Activated naive CD4-positive, alpha-beta T cell treated with anti-CD3 and anti-CD28 coated beads, Interleukin-2, amount 50 U/mL, for 72 hours (primary cell): ENCODE measurements at regions not wholly inside any gene's neighbourhood (a gene's known extent, or its start where the extent isn't known, plus 50 kb on each side); places are given as distances from the start of the nearest gene placed in this dataset.
"Not testable (repeated sequence)": the region's sequence is repeated elsewhere in the genome, so short reads cannot be mapped to it uniquely, and the experiment has no call there.

Experiments
- ATAC-seq, 2 donors: fragments of 150-1000 bp; cut with Tn5 transposase; 2 replicates each; pipeline ENCODE4 v1.10.0; 2021; ENCODE audit warnings: mild to moderate bottlenecking in 2 of 2, moderate library complexity in 2 of 2
- DNase-seq, 2 donors: peaks; one replicate each; pipeline ENCODE4 v3.0.0; 2021 to 2022; ENCODE audit warnings: low spot score in 2 of 2
- H3K27ac Mint-ChIP-seq, 2 donors: one replicate each; pipeline ENCODE4 v1.8.0; 2022; ENCODE audit warnings: mild to moderate bottlenecking in 2 of 2, mixed read lengths in 2 of 2
- H3K36me3 Mint-ChIP-seq, 2 donors: one replicate each; pipeline ENCODE4 v1.8.0; 2022; ENCODE audit warnings: mixed read lengths in 2 of 2
- H3K9me3 Mint-ChIP-seq, 2 donors: one replicate each; pipeline ENCODE4 v1.8.0; 2022; ENCODE audit warnings: mixed read lengths in 2 of 2

DNA sequence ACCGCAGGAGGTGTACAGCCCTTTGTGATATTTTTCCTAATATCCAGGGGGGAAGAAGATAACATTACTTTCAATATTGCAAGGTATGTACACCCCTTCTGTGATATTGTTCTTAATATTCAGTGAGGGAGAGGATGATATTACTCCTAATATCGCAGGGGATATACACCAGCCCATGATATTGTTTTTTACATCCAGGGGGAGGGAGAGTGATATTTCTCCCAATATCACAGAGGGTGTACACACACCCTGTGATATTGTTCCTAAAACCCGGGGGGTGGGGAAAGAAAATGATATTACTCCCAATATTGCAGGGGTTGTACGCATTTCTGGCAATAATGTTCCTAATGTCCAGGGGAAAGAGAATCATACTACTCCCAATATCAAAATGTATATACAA is 58.0 kb upstream of the SLC25A48 start:
- Mint-ChIP-seq H3K36me3 (no peaks in the 10 kb centered on the region), H3K27ac (no peak overlapping the region), H3K9me3 (no peaks in the 10 kb centered on the region)
- DNase-seq (no peak), ATAC-seq (no peak)

- Mint-ChIP-seq H3K9me3 (peaks cover 0 to 6% of the 10 kb centered on the region in 2 donors), H3K27ac (no peak overlapping the region), H3K36me3 (no peaks in the 10 kb centered on the region)
- ATAC-seq (no peak), DNase-seq (no peak)
These were observed 72.7 kb upstream of the SLC25A48 start for GRCh38 chr5:135761746-135762145.

DNA sequence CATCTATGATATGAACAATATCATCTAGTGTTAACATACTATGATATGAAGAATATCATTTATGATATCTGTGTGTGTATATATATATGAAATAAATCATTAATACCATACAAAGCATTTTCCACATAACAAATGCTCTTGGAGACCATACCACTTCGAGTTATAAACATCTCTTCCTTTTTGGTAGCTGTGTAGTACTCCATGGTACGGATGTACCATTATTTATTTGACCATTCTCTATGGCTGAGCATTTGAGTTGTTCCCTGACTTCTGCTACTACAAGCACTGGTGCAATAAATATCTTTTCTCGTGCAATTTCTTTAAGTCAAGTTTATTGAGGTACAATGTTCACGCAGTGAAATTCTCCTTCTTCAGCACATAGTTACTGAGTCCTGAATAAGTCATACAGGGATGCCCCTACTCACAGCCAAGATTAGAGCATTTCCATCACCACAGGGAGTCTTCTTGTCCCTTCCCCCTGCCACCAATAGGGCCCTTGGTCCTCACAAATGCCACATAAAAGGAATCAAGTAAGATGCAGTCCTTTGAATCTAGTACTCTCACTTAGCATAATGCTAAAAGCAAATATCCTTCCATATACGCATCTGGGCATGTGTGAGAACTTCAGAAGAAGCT is 75.2 kb upstream of the SLC25A48 start:
- peak; percentile 53 to 72 for ATAC-seq
- peaks cover 0 to 3% of the 10 kb centered on the region in 2 donors for H3K9me3 Mint-ChIP-seq
- H3K36me3 Mint-ChIP-seq, result no peaks in the 10 kb centered on the region
- no peak overlapping the region for H3K27ac Mint-ChIP-seq
- no peak for DNase-seq

DNA sequence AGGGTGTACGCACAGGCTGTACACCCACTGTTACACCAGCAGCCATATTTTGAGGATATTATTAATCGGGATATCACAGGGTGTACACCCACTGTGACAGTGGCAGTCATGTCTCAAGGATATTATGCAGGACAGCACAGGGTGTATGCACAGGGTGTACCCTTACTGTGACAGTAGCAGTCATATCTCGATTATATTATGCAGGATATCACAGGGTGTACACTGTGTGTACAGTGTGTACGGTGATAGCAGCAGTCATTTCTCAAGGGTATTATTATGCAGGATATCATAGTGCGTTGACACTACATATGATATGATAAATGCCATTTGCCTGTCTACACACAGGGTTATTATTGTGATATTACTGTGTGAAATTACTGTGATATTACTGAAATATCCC is 80.5 kb upstream of the SLC25A48 start:
- Mint-ChIP-seq H3K9me3 (no peaks in the 10 kb centered on the region), H3K36me3 (no peaks in the 10 kb centered on the region), H3K27ac (no peak overlapping the region)
- ATAC-seq (peak; percentile 60 to 76), DNase-seq (no peak)

GRCh38 chr5:135750506-135750905 is 84.0 kb upstream of the SLC25A48 start:
- no peaks in the 10 kb centered on the region for H3K36me3 Mint-ChIP-seq
- ATAC-seq (no peak), DNase-seq (no peak)
- H3K9me3 Mint-ChIP-seq, result peaks cover 0 to 13% of the 10 kb centered on the region in 2 donors
- H3K27ac Mint-ChIP-seq, result peak overlapping the region in 1 of 2 donors; percentile 86

DNA sequence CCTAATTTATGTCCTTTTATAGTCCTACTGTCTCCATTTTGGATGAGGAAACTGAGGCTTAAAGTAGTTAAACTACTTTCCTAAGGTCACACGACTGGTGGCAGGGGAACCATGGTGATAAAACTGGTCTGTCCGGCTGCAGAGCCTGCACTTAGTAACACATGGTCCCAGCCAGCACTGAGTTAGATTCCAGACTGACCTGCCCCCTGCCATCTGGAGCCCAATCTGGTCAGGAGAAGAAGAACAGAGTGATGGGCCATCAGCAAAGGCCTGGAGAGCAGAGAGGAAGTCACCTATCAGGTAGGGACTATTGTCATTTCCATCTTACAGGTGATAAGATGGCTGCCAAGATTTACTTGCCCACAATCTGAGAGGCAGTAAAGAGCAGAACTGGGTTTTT is 86.6 kb upstream of the SLC25A48 start:
- ATAC-seq (no peak), DNase-seq (no peak)
- peaks cover 8 to 13% of the 10 kb centered on the region in 2 donors for H3K9me3 Mint-ChIP-seq
- H3K36me3 Mint-ChIP-seq, result no peaks in the 10 kb centered on the region
- H3K27ac Mint-ChIP-seq, result no peak overlapping the region

GRCh38 chr5:135745897-135746500 is 88.5 kb upstream of the SLC25A48 start:
- ATAC-seq (no peak), DNase-seq (no peak)
- Mint-ChIP-seq H3K27ac (no peak overlapping the region), H3K36me3 (no peaks in the 10 kb centered on the region), H3K9me3 (peaks cover 8 to 13% of the 10 kb centered on the region in 2 donors)

DNA sequence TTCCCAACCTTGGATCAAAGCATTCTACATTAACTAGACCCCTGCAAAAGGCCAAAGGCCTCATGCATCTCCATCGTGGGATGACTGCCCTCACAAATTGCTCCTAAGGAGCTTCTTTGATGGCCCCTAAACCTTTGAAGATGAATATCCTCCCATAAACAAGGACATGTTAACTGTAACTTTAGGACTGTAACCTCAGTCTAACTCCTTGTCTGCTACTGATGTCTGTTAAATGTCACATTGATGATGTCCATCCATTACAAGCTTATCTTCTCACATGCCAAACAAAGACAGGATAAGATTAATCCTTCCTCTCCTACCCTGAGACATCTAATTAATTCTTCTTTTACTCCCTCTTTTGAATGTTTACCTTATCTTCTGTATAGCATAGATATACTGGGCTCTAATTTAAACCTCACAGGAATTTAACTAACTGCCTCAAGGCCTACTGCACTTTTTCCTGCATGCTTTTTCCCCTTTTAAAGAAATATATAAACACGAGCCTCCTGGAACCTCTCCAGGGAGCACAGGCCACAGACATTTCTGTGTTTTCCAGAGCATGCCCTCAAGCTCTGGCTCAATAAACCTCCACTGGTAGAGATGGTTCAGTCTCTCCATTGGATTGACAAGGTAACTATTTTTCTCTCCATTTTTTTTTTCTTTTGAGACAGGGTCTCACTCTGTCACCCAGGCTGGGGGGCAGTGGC is 90.6 kb upstream of the SLC25A48 start:
- H3K9me3 Mint-ChIP-seq, result peaks cover 8 to 13% of the 10 kb centered on the region in 2 donors
- ATAC-seq (no peak), DNase-seq (no peak)
- H3K27ac Mint-ChIP-seq, result no peak overlapping the region
- no peaks in the 10 kb centered on the region for H3K36me3 Mint-ChIP-seq

GRCh38 chr5:135743181-135743580 is 91.3 kb upstream of the SLC25A48 start:
- Mint-ChIP-seq H3K36me3 (no peaks in the 10 kb centered on the region), H3K9me3 (peaks cover 8 to 13% of the 10 kb centered on the region in 2 donors)
- DNase-seq, result no peak

DNA sequence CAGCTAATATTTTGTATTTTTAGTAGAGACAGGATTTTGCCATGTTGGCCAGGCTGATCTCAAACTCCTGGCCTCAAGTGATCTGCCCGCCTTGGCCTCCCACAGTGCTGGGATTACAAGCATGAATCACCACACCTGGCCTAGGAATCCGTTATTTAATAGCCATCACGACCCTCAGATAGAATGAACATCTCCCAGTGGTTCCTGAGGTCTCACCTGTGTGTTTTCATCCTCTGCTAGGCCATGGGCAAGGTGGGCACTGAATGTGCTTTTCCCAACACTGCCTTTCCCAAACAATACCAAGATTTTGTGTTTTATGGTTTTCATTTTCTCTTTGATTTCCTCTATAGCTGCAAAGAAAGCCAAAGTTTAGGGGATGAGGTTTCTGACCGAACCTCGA is 92.2 kb upstream of the SLC25A48 start:
- not testable (repeated sequence) for DNase-seq, H3K36me3 Mint-ChIP-seq, H3K27ac Mint-ChIP-seq, ATAC-seq
- peaks cover 8 to 13% of the 10 kb centered on the region in 2 donors for H3K9me3 Mint-ChIP-seq

More at GRCh38 chr5:135743181-135743580, 91.3 kb upstream of the SLC25A48 start:
- H3K27ac Mint-ChIP-seq, result no peak overlapping the region
- no peak for ATAC-seq

- DNase-seq (no peak), ATAC-seq (no peak)
- Mint-ChIP-seq H3K9me3 (peaks cover 3 to 8% of the 10 kb centered on the region in 2 donors), H3K36me3 (no peaks in the 10 kb centered on the region), H3K27ac (no peak overlapping the region)
These were observed 93.4 kb upstream of the SLC25A48 start for GRCh38 chr5:135741040-135741439.

DNA sequence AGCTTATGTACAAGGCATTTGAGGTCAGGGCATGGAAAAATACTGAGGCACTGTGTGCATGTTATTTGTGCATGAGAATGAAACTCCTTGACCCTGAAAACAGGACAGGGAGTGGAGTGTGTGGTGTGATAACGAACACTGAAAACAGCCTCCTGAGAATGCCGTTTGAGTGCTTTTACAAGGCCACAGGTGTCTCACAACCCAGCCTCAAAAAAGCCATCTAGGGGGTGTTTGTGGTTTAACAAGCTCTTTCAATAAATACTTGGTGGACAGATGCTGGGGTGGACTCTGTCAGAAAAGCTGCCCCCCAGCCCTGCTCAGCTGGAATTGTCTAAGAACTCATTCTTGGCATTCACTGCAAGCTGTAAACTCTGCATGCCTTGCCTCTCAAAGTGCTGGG is 94.0 kb upstream of the SLC25A48 start:
- Mint-ChIP-seq H3K9me3 (peaks cover 0 to 8% of the 10 kb centered on the region in 2 donors), H3K27ac (no peak overlapping the region), H3K36me3 (no peaks in the 10 kb centered on the region)
- no peak for DNase-seq
- no peak for ATAC-seq

- no peaks in the 10 kb centered on the region for H3K36me3 Mint-ChIP-seq
- peaks cover 0 to 8% of the 10 kb centered on the region in 2 donors for H3K9me3 Mint-ChIP-seq
- no peak overlapping the region for H3K27ac Mint-ChIP-seq
- DNase-seq (no peak), ATAC-seq (no peak)
These were observed 95.0 kb upstream of the SLC25A48 start for GRCh38 chr5:135739383-135739981.

- DNase-seq (no peak), ATAC-seq (no peak)
- H3K9me3 Mint-ChIP-seq, result peaks cover 0 to under 1% of the 10 kb centered on the region in 2 donors
- H3K27ac Mint-ChIP-seq, result no peak overlapping the region
- no peaks in the 10 kb centered on the region for H3K36me3 Mint-ChIP-seq
These were observed 95.9 kb upstream of the SLC25A48 start for GRCh38 chr5:135738564-135738875.

GRCh38 chr5:135737701-135738563 is 96.5 kb upstream of the SLC25A48 start:
- no peak for ATAC-seq

DNA sequence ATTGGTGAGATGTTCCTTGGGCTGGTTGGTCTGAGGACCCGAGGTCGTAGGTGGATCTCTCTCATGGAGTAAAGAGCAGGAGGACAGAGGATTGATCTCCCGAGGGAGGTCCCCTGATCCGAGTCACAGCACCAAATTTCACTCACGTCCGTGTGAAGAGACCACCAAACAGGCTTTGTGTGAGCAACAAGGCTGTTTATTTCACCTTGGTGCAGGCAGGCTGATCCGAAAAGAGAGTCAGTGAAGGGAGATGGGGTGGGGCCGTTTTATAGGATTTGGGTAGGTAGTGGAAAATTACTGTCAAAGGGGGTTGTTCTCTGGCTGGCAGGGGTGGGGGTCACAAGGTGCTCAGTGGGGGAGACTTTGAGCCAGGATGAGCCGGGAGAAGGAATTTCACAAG is 97.5 kb upstream of the SLC25A48 start:
- H3K9me3 Mint-ChIP-seq, H3K27ac Mint-ChIP-seq, DNase-seq, H3K36me3 Mint-ChIP-seq, ATAC-seq: not testable (repeated sequence)

More at GRCh38 chr5:135737701-135738563, 96.5 kb upstream of the SLC25A48 start:
- Mint-ChIP-seq H3K36me3 (no peaks in the 10 kb centered on the region), H3K27ac (no peak overlapping the region), H3K9me3 (no peaks in the 10 kb centered on the region)
- DNase-seq, result no peak
